ENCODE measurements at regions not wholly inside any gene's neighbourhood (a gene's known extent, or its start where the extent isn't known, plus 50 kb on each side); places are given as distances from the start of the nearest gene placed in this dataset.

DNA sequence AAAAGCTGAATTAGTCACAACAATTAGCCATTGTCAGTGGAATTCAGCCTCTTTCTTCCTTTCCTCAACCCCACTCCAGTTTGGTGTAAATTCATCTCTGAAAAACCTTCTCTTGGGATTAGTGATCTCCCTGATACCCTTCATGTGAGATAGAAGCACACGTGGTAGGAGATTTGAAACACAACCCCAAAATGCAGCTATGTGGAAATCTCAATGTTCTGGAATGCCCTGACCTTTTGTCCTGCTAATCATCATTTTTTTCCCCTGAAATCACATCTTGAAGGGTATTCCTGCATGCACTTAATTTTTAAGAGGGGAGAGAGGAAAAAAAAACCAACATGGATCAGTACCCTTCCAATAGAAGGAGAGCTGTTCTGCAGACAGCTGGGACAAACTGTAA lies 612.6 kb downstream of the EBF1 start:
- TF ChIP-seq, protein P1, sequence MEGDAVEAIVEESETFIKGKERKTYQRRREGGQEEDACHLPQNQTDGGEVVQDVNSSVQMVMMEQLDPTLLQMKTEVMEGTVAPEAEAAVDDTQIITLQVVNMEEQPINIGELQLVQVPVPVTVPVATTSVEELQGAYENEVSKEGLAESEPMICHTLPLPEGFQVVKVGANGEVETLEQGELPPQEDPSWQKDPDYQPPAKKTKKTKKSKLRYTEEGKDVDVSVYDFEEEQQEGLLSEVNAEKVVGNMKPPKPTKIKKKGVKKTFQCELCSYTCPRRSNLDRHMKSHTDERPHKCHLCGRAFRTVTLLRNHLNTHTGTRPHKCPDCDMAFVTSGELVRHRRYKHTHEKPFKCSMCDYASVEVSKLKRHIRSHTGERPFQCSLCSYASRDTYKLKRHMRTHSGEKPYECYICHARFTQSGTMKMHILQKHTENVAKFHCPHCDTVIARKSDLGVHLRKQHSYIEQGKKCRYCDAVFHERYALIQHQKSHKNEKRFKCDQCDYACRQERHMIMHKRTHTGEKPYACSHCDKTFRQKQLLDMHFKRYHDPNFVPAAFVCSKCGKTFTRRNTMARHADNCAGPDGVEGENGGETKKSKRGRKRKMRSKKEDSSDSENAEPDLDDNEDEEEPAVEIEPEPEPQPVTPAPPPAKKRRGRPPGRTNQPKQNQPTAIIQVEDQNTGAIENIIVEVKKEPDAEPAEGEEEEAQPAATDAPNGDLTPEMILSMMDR (IDR thresholded peaks at IDR 0.05 in 4 of 5, conservative IDR thresholded peaks at IDR 0.05 in 1 of 5): no peak
- no peak for TF ChIP-seq POLR2A (IDR thresholded peaks at IDR 0.05)

Data from gastrocnemius medialis (tissue), 4 donors.